Gastrocnemius medialis (tissue), 4 donors: ENCODE measurements at regions not wholly inside any gene's neighbourhood (a gene's known extent, or its start where the extent isn't known, plus 50 kb on each side); places are given as distances from the start of the nearest gene placed in this dataset.

ENCODE experiments used
- CTCF ChIP-seq, 5 experiments: fragments of 450-650 bp in 3 of 5; fragments of 200-600 bp in 2 of 5; sonication (generic) in 2 of 5; IDR thresholded peaks in 4 of 5; conservative IDR thresholded peaks in 1 of 5; 1 replicate in 4 of 5; 2 replicates in 1 of 5; pipeline ENCODE4 v1.5.1; 2016 to 2019; ENCODE audit warnings: antibody characterized with exemption in 5 of 5, mild to moderate bottlenecking in 3 of 5, moderate library complexity in 3 of 5
- POLR2A ChIP-seq, 2 donors: fragments of 450-650 bp; IDR thresholded peaks; one replicate each; pipeline ENCODE4 v1.6.1; 2017; ENCODE audit warnings: antibody characterized with exemption in 2 of 2, mild to moderate bottlenecking in 2 of 2, moderate library complexity in 2 of 2

GRCh38 chr3:31043184-31043819 is 148.8 kb upstream of the GADL1 start:
- TF ChIP-seq POLR2A (IDR thresholded peaks at IDR 0.05) (no peak), CTCF (IDR thresholded peaks at IDR 0.05 in 4 of 5, conservative IDR thresholded peaks at IDR 0.05 in 1 of 5) (no peak)
